ENCODE measurements at regions not wholly inside any gene's neighbourhood (a gene's known extent, or its start where the extent isn't known, plus 50 kb on each side); places are given as distances from the start of the nearest gene placed in this dataset.
"Not testable (repeated sequence)": the region's sequence is repeated elsewhere in the genome, so short reads cannot be mapped to it uniquely, and the experiment has no call there.

- intact Hi-C loops (cut with DNase I); DNase-seq (ENCODE audit: low spot score): not testable (repeated sequence)
Measured at GRCh38 chr3:20618621-20619020, 432.6 kb upstream of the SGO1 start.

- intact Hi-C loops (cut with DNase I); DNase-seq (ENCODE audit: low spot score): not testable (repeated sequence)
Measured at GRCh38 chr3:20618181-20618580, 432.2 kb upstream of the SGO1 start.

DNA sequence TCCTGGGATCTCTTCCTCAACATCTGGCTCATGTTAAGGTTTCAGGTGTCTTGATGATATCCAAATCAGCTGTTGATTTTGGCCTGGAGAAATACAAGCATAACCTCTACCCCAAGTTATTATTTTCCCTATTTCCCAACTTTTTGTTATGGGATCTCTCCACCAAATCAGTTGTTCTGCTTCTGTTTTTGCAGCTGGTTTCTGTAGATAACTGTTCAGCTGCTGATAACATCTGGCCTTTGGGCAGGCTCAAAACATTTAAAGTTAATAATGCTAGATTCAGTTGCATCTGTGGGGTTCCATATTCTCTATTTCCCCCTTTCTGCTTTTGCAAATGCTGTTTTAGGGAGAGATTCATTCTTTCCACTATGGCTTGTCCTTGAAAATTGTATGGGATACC is 430.0 kb upstream of the SGO1 start:
- DNase-seq (ENCODE audit: low spot score); intact Hi-C loops (cut with DNase I): not testable (repeated sequence)

DNA sequence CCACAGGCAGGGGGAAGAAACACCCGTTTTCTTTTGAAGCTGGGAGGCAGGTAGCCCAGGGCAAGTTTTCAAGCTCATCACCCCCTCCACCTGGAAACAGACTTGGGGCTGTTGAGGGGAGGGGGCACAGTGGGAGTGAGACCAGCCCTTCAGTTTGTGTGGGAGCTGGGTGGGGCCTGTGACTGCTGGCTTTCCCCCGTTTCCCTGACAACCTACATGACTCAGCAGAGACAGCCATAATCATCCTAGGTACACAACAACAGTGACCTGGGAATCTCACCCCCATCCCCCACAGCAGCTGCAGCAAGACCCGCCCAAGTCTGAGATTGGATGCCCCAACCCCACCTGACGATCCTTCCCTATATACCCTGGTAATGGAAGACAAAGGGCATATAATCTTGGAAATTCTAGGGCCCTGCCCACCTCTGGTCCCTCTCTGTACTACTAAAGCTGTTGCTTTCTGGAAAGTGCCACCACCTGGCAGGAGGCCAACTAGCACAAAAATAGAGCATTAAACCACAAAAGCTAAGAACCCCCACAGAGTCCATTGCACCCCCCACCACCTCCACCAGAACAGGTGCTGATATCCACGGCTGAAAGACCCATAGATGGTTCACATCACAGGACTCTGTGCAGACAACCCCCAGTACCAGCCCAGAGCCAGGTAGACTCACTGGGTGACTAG is 422.2 kb upstream of the SGO1 start:
- no peak for DNase-seq (ENCODE audit: low spot score)
- intact Hi-C loops (cut with DNase I): no loop called here

- intact Hi-C loops (cut with DNase I): no loop called here
- no peak for DNase-seq (ENCODE audit: low spot score)
Measured at GRCh38 chr3:20604659-20605058, 418.7 kb upstream of the SGO1 start.

GRCh38 chr3:20589275-20589674 is 403.3 kb upstream of the SGO1 start:
- intact Hi-C loops (cut with DNase I): no loop called here

DNA sequence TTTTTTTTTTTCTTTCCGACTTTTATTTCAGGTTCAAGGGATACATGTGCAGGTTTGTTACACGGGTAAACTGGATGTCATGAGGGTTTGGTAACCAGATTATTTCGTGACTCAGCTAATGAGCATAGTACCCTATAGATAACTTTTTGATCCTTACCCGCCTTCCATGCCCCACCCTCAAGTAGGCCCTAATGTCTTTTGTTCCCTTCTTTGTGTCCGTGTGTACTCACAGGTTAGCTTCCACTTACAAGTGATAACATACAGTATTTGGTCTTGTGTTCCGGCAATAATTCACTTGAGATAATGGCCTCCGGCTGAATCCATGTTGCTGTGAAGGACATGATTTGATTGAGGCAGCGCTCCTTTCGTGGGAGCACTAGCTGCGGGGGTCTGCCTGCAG is 402.8 kb upstream of the SGO1 start:
- DNase-seq (ENCODE audit: low spot score): no peak
- intact Hi-C loops (cut with DNase I): no loop called here

More at GRCh38 chr3:20589275-20589674, 403.3 kb upstream of the SGO1 start:
- no peak for DNase-seq (ENCODE audit: low spot score)

DNA sequence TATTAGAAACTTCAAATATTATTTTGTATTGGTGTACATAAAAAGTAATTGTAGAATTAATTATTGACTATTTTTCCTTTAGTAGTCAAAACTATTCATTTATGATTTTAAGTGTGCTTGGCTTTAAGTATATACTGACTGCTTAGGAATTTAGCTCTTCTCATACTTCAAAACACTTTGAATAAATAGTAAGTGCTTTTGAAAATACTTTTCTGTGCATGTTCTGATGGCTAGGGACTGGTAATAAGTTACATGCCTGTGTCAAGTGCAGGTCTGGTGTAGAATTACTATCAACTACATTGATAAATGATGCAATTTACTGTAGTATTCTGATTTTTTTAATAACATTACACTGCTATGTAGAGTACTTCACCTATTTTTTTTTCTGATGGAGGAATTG is 397.6 kb upstream of the SGO1 start:
- no peak for DNase-seq (ENCODE audit: low spot score)
- intact Hi-C loops (cut with DNase I): no loop called here

GRCh38 chr3:20576228-20576627 is 390.2 kb upstream of the SGO1 start:
- no peak for DNase-seq (ENCODE audit: low spot score)
- intact Hi-C loops (cut with DNase I): no loop called here

DNA sequence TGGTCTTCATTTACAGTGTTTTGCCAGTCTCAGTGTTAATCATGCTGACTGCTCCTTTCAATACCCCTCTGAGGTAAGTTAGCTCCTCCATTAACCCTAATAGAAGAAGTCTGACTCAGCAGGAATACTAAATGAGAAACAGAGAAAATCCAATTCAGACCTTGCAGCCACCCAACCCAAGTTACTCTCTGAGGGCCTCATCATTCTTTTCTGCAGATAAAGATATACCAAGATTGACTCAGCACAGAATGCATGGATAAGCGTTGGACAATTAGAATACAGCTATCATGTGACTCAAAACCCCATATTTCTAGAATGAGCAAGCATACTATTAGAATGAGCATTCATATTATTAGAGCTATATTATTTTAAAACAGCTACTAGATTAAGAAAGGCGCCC is 389.1 kb upstream of the SGO1 start:
- intact Hi-C loops (cut with DNase I): no loop called here
- DNase-seq (ENCODE audit: low spot score): no peak

- DNase-seq (ENCODE audit: low spot score): no peak
- intact Hi-C loops (cut with DNase I): no loop called here
Measured at GRCh38 chr3:20574746-20575145, 388.7 kb upstream of the SGO1 start.

- no peak for DNase-seq (ENCODE audit: low spot score)
- intact Hi-C loops (cut with DNase I): no loop called here
Measured at GRCh38 chr3:20573175-20573574, 387.2 kb upstream of the SGO1 start.

DNA sequence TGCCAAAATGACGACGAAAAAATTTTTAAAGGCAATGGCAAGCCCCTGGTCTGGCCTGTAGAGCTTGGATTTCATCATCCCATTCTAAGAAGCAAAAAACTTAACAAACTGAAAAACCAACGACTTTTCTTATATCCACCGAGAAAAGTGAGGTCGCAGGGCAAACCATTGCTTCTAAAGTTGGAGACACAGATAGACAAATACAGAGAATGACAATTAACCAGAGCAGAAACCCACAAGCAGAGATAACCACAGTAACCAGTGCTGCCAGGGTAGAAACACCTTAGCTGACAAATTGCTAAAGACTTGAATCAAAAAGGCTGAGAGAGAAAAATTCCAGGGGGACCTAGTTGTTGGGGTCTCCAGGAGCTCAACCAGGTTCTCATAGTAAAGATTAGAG is 386.5 kb upstream of the SGO1 start:
- no peak for DNase-seq (ENCODE audit: low spot score)
- intact Hi-C loops (cut with DNase I): no loop called here

DNA sequence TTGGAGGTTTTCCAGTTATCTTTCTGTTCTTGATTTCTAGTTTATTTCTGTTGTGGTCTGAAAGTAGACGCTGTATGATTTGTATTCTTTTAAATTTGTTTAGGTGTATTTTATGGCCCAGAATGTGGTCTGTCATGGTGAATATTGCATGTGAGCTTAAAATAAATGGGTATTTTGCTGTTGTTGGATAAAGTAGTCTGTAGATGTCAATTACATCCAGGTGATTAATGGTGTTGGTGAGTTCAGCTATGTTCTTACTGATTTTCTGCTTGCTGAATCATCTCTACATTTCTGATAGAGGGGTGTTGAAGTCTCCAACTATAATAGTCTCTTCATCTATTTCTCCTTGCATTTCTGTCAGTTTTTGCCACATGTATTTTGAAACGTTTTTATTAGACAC is 383.3 kb upstream of the SGO1 start:
- DNase-seq (ENCODE audit: low spot score): no peak
- intact Hi-C loops (cut with DNase I): no loop called here

- no peak for DNase-seq (ENCODE audit: low spot score)
- intact Hi-C loops (cut with DNase I): no loop called here
Measured at GRCh38 chr3:20564966-20565365, 379.0 kb upstream of the SGO1 start.

- DNase-seq (ENCODE audit: low spot score): no peak
- intact Hi-C loops (cut with DNase I): no loop called here
Measured at GRCh38 chr3:20563985-20564384, 378.0 kb upstream of the SGO1 start.

DNA sequence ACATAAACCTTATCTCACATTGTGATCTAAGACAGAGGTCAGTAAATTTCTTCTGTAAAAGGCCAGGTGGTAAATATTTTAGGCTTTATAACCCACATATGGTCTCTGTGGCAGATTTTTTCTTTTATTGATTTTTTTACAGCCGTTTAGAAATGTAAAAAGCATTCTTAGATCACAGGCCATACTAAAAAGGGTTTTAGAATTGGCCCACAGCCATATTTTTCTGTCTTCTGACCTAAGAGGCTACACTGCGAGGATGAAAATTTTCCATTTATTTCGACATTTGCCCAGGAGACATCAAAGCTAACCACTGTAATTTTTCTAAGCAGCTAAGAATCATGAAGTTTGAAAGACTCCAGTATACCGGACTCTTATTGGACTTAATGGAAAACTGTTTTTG is 377.2 kb upstream of the SGO1 start:
- intact Hi-C loops (cut with DNase I): no loop called here
- no peak for DNase-seq (ENCODE audit: low spot score)

DNA sequence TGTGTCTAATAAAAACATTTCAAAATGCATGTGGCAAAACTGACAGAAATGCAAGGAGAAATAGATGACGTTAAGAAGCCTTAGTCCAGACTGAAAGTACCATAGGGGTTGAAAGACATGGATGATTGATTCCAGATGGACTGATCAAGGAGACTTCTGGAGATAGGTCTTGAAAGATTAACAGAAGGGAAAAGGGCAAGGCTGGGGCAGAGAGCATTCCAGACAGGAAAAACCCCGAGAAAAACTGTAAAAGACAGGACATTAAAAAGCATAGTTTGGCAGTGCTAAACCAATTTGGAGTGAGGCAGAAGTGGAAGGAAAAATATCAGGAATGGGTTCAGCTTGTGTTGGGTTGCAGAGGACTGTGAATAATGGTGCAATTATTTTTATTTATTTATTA is 375.2 kb upstream of the SGO1 start:
- intact Hi-C loops (cut with DNase I): no loop called here
- DNase-seq (ENCODE audit: low spot score): no peak

DNA sequence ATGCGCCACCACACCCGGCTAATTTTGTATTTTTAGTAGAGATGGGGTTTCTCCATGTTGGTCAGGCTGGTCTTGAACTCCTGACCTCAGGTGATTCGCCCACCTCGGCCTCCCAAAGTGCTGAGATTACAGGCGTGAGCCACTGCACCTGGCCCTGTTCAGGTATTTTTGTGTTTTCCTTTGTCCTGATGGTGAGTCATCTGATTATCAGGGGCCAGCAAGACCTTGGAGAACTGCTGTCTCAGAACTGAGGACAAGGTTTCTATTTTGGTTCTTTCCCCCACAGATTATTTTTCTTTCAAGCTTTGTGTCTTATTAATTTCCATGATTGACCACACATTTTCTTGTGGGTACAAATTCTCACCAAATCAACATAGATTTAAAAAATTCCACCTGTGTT is 374.4 kb upstream of the SGO1 start:
- intact Hi-C loops (cut with DNase I); DNase-seq (ENCODE audit: low spot score): not testable (repeated sequence)

- intact Hi-C loops (cut with DNase I): no loop called here
- DNase-seq (ENCODE audit: low spot score): no peak
Measured at GRCh38 chr3:20558161-20558560, 372.2 kb upstream of the SGO1 start.

- DNase-seq (ENCODE audit: low spot score): no peak
- intact Hi-C loops (cut with DNase I): no loop called here
Measured at GRCh38 chr3:20556661-20557060, 370.7 kb upstream of the SGO1 start.

GRCh38 chr3:20552605-20553275 is 366.7 kb upstream of the SGO1 start:
- intact Hi-C loops (cut with DNase I): no loop called here
- DNase-seq (ENCODE audit: low spot score): no peak
